ENCODE measurements at regions not wholly inside any gene's neighbourhood (a gene's known extent, or its start where the extent isn't known, plus 50 kb on each side); places are given as distances from the start of the nearest gene placed in this dataset.
"Not testable (repeated sequence)": the region's sequence is repeated elsewhere in the genome, so short reads cannot be mapped to it uniquely, and the experiment has no call there.

DNA sequence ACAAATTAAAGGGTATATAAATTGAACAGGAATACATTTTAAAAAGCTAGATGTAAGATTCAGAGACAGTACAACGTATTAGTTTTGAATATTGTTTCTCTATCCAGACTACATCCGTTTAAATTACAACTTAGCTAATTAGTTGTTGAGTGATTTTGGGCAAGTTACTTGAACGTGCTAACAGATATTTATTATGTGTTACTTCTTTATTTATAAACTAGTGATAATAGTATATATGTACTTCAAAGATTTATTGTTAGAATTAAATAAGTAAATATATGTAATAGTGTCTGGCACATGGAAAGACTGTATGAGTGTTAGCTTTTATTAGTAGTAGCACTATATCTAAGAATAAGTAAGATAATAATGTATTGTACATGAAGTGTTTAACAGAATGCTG is 92.0 kb upstream of the GBE1 start:
- no peaks in the 10 kb centered on the region for H3K27me3 ChIP-seq (ENCODE audit: control insufficient read depth in 5 of 5, insufficient read depth in 4 of 5, low read length in 5 of 5)
- no peak overlapping the region for H3K4me3 ChIP-seq (ENCODE audit: low read depth in 1 of 5, low read length in 5 of 5)
- H3K9me3 ChIP-seq (ENCODE audit: control insufficient read depth in 5 of 5, low read length in 5 of 5), result no peaks in the 10 kb centered on the region
- H3K9ac ChIP-seq (ENCODE audit: low read length in 5 of 5), result no peak overlapping the region
- no peaks in the 10 kb centered on the region for H3K36me3 ChIP-seq (ENCODE audit: control insufficient read depth in 5 of 5, insufficient read depth in 5 of 5, low read length in 5 of 5)
- H3K27ac ChIP-seq (ENCODE audit: low read depth, low read length), result no peak overlapping the region
- no peaks in the 10 kb centered on the region for H3K4me1 ChIP-seq (ENCODE audit: control insufficient read depth in 5 of 5, insufficient read depth in 5 of 5, low read length in 5 of 5)

DNA sequence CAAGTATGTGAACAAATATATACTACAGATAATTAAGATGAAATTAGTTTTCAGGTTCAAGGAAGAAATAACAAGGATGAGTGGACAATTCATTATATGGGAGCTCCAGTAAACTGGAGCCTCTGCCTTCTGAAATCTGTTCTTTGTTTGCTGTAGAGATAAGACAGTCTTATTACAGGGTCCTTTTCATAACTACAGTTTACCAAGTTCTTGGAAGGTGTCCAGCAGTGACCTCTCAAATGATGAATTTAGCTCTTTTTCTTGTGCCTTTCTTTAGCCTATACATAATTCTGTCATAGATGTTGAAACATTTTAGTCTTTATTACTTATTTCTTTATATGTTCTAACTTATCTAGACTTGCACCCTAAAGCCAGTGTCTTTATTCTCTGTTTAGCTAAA is 89.7 kb upstream of the GBE1 start:
- Histone ChIP-seq H3K4me3 (ENCODE audit: low read depth in 1 of 5, low read length in 5 of 5) (no peak overlapping the region), H3K4me1 (ENCODE audit: control insufficient read depth in 5 of 5, insufficient read depth in 5 of 5, low read length in 5 of 5) (no peaks in the 10 kb centered on the region), H3K27ac (ENCODE audit: low read depth, low read length) (no peak overlapping the region), H3K9ac (ENCODE audit: low read length in 5 of 5) (no peak overlapping the region), H3K27me3 (ENCODE audit: control insufficient read depth in 5 of 5, insufficient read depth in 4 of 5, low read length in 5 of 5) (no peaks in the 10 kb centered on the region), H3K9me3 (ENCODE audit: control insufficient read depth in 5 of 5, low read length in 5 of 5) (no peaks in the 10 kb centered on the region), H3K36me3 (ENCODE audit: control insufficient read depth in 5 of 5, insufficient read depth in 5 of 5, low read length in 5 of 5) (no peaks in the 10 kb centered on the region)

DNA sequence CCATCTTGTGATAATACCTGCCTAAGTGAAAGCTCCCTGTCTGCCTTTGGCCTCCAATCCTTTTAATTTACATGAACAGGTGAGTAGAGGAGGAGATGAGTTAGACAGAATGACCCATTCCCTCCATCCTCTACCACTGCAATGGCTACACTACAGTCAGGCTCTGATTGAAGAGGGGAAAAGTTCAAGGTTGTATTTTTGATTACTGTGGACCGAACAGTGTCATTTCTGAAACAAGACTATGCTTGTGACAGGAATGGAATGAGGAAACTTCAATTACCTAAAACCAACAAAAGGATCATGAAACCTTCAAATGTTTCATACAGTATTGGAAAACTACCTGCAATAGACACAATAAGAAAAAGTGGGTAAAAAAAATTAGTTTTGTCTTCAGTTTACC is 85.5 kb upstream of the GBE1 start:
- Histone ChIP-seq H3K36me3 (ENCODE audit: control insufficient read depth in 5 of 5, insufficient read depth in 5 of 5, low read length in 5 of 5) (no peaks in the 10 kb centered on the region), H3K27ac (ENCODE audit: low read depth, low read length) (no peak overlapping the region)

DNA sequence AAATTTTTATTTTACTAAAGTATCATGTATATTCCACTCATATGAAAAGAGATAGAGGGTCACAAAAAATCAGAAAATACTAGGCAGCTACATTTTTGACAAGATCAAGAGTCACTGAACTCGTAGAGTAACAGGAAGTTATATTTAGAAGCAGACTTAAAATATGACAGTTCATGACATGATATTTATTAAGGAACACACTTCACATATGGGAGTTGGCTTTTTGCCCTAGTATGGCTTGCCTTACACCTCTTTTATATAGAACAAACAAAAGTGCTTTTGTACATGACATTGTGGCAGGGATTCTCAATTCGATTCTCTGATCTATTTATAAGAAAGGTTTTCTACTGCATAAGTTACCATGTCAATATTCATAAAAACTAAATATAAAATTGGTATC is 80.1 kb upstream of the GBE1 start:
- no peaks in the 10 kb centered on the region for H3K27me3 ChIP-seq (ENCODE audit: control insufficient read depth in 5 of 5, insufficient read depth in 4 of 5, low read length in 5 of 5)
- H3K36me3 ChIP-seq (ENCODE audit: control insufficient read depth in 5 of 5, insufficient read depth in 5 of 5, low read length in 5 of 5), result no peaks in the 10 kb centered on the region
- H3K4me3 ChIP-seq (ENCODE audit: low read depth in 1 of 5, low read length in 5 of 5), result no peak overlapping the region
- peaks cover 0 to 13% (median 4%) of the 10 kb centered on the region in 5 donors for H3K4me1 ChIP-seq (ENCODE audit: control insufficient read depth in 5 of 5, insufficient read depth in 5 of 5, low read length in 5 of 5)
- no peak overlapping the region for H3K27ac ChIP-seq (ENCODE audit: low read depth, low read length)
- no peaks in the 10 kb centered on the region for H3K9me3 ChIP-seq (ENCODE audit: control insufficient read depth in 5 of 5, low read length in 5 of 5)
- H3K9ac ChIP-seq (ENCODE audit: low read length in 5 of 5), result no peak overlapping the region

More for the DNA sequence above, 85.5 kb upstream of the GBE1 start:
- H3K27me3 ChIP-seq (ENCODE audit: control insufficient read depth in 5 of 5, insufficient read depth in 4 of 5, low read length in 5 of 5), result no peaks in the 10 kb centered on the region
- H3K4me1 ChIP-seq (ENCODE audit: control insufficient read depth in 5 of 5, insufficient read depth in 5 of 5, low read length in 5 of 5), result no peaks in the 10 kb centered on the region
- H3K4me3 ChIP-seq (ENCODE audit: low read depth in 1 of 5, low read length in 5 of 5), result no peak overlapping the region
- H3K9me3 ChIP-seq (ENCODE audit: control insufficient read depth in 5 of 5, low read length in 5 of 5), result no peaks in the 10 kb centered on the region
- no peak overlapping the region for H3K9ac ChIP-seq (ENCODE audit: low read length in 5 of 5)

DNA sequence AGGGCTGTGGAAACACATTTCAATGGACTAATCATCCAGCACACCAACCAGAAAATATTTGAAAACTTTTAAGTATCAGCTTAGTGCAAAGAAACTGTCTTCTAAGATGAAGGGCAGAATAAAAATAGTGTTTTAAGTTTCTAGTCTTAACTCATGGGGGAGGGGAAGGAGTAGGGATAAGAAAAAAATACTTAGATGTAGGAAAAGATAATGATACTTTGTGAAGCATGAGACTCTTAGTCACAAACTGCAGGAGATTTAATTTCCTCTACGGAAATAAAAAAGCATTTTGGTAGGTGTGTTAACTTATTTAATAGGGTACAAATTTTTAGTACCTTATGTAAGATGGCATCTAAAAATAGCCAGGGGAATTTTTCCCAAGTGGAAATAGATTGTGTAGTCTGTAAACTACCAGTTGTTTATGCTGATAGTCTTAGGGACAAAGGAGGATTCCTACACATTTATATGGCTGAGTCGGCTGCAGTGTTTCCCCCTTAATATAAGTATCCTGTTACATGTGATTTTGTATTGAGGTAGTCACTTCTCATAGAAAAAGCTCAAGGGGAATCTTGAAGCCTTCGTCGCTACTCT is 78.2 kb upstream of the GBE1 start:
- Histone ChIP-seq H3K9ac (ENCODE audit: low read length in 5 of 5) (no peak overlapping the region), H3K36me3 (ENCODE audit: control insufficient read depth in 5 of 5, insufficient read depth in 5 of 5, low read length in 5 of 5) (no peaks in the 10 kb centered on the region), H3K9me3 (ENCODE audit: control insufficient read depth in 5 of 5, low read length in 5 of 5) (no peaks in the 10 kb centered on the region), H3K27ac (ENCODE audit: low read depth, low read length) (peak overlapping the region; percentile 14), H3K4me1 (ENCODE audit: control insufficient read depth in 5 of 5, insufficient read depth in 5 of 5, low read length in 5 of 5) (peaks cover 0 to 13% (median 4%) of the 10 kb centered on the region in 5 donors), H3K27me3 (ENCODE audit: control insufficient read depth in 5 of 5, insufficient read depth in 4 of 5, low read length in 5 of 5) (no peaks in the 10 kb centered on the region), H3K4me3 (ENCODE audit: low read depth in 1 of 5, low read length in 5 of 5) (no peak overlapping the region)

DNA sequence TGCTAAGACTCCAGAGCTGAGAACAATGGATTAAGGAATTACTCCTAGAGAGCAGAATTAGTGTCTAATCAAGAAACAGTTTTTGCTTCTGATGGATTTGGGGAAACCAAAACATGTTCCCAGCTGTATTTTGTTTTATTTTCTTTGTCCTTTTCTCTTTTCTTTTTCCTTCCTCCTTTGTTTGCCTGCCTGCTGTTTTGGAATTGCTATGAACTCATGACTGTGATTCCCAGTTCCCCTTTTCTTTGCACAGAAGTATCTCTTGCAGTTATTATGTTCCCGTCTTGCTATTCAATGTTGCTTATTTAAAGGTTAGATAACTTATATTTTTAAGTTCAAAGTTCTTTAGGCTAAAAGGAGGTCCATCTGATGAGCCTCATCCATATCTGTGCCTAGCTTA is 77.0 kb upstream of the GBE1 start:
- H3K27me3 ChIP-seq (ENCODE audit: control insufficient read depth in 5 of 5, insufficient read depth in 4 of 5, low read length in 5 of 5), result no peaks in the 10 kb centered on the region
- peaks cover 0 to 13% (median 4%) of the 10 kb centered on the region in 5 donors for H3K4me1 ChIP-seq (ENCODE audit: control insufficient read depth in 5 of 5, insufficient read depth in 5 of 5, low read length in 5 of 5)
- H3K36me3 ChIP-seq (ENCODE audit: control insufficient read depth in 5 of 5, insufficient read depth in 5 of 5, low read length in 5 of 5), result no peaks in the 10 kb centered on the region
- no peaks in the 10 kb centered on the region for H3K9me3 ChIP-seq (ENCODE audit: control insufficient read depth in 5 of 5, low read length in 5 of 5)
- H3K4me3 ChIP-seq (ENCODE audit: low read depth in 1 of 5, low read length in 5 of 5), result no peak overlapping the region
- H3K9ac ChIP-seq (ENCODE audit: low read length in 5 of 5), result no peak overlapping the region
- no peak overlapping the region for H3K27ac ChIP-seq (ENCODE audit: low read depth, low read length)

DNA sequence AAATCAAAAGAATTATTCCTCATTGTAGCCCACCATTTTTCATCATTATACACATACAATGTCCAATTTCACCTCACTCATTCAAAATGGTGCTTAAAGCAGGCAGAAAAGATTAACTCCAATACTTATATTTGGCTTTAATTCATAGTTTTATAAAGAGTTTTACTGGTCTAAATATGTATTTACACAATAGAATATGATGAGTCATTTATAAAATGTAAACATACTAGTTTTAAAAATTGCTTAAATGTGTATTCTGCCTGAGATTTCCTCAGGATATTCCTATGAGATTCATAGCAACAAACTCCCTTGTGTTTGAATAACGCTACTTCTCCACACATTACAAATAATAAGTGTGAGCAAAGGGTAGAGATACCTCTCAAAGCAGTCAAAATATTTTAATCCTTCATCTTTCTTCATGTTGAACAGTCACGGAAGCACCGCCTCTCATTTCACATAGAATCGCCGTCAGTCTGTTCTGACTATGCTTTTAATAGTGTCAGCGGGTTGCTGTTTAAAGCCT is 75.7 kb upstream of the GBE1 start:
- Histone ChIP-seq H3K9me3 (ENCODE audit: control insufficient read depth in 5 of 5, low read length in 5 of 5) (no peaks in the 10 kb centered on the region), H3K27ac (ENCODE audit: low read depth, low read length) (no peak overlapping the region)

DNA sequence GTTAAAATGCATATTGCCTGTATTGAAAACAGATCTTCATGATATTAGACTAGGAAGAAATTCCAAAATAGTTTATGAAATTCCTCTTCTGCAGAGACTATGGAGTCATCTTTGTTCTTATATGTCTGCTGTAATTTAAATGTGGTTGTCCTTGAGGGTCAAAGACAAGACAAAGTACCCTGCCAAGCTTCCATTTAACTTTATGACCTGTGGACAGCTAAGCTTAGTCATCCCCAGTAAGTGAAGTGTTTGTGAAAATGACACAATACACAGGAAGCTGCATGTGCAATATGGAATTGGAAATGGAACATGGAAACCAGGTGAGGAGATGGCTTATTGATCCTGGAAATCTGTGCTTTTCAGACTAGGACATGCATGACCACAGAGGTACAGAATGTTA is 68.5 kb upstream of the GBE1 start:
- Histone ChIP-seq H3K4me3 (ENCODE audit: low read depth in 1 of 5, low read length in 5 of 5) (no peak overlapping the region), H3K9me3 (ENCODE audit: control insufficient read depth in 5 of 5, low read length in 5 of 5) (no peaks in the 10 kb centered on the region), H3K36me3 (ENCODE audit: control insufficient read depth in 5 of 5, insufficient read depth in 5 of 5, low read length in 5 of 5) (no peaks in the 10 kb centered on the region), H3K27me3 (ENCODE audit: control insufficient read depth in 5 of 5, insufficient read depth in 4 of 5, low read length in 5 of 5) (no peaks in the 10 kb centered on the region), H3K4me1 (ENCODE audit: control insufficient read depth in 5 of 5, insufficient read depth in 5 of 5, low read length in 5 of 5) (no peaks in the 10 kb centered on the region), H3K9ac (ENCODE audit: low read length in 5 of 5) (no peak overlapping the region), H3K27ac (ENCODE audit: low read depth, low read length) (no peak overlapping the region)

More for the DNA sequence above, 75.7 kb upstream of the GBE1 start:
- no peak overlapping the region for H3K9ac ChIP-seq (ENCODE audit: low read length in 5 of 5)
- H3K4me1 ChIP-seq (ENCODE audit: control insufficient read depth in 5 of 5, insufficient read depth in 5 of 5, low read length in 5 of 5), result peaks cover 0 to 13% (median 4%) of the 10 kb centered on the region in 5 donors
- no peaks in the 10 kb centered on the region for H3K36me3 ChIP-seq (ENCODE audit: control insufficient read depth in 5 of 5, insufficient read depth in 5 of 5, low read length in 5 of 5)
- H3K4me3 ChIP-seq (ENCODE audit: low read depth in 1 of 5, low read length in 5 of 5), result no peak overlapping the region
- H3K27me3 ChIP-seq (ENCODE audit: control insufficient read depth in 5 of 5, insufficient read depth in 4 of 5, low read length in 5 of 5), result no peaks in the 10 kb centered on the region

DNA sequence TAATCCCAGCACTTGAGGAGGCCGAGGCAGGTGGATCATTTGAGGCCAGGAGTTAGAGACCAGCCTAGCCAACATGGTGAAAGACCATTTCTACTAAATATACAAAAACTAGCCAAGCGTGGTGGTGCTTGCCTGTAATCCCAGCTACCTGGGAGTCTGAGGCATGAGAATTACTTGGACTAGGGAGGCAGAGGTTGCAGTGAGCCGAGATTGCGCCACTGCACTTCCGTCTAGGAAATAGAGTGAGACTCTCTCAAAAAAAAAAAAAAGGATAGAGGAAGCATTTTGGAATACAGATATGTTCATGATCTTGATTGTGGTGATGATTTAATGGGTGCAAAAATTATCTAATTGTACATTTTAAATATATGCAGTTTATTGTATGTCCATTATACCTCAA is 67.8 kb upstream of the GBE1 start:
- not testable (repeated sequence) for H3K27me3 ChIP-seq (ENCODE audit: control insufficient read depth in 5 of 5, insufficient read depth in 4 of 5, low read length in 5 of 5); H3K9ac ChIP-seq (ENCODE audit: low read length in 5 of 5)

DNA sequence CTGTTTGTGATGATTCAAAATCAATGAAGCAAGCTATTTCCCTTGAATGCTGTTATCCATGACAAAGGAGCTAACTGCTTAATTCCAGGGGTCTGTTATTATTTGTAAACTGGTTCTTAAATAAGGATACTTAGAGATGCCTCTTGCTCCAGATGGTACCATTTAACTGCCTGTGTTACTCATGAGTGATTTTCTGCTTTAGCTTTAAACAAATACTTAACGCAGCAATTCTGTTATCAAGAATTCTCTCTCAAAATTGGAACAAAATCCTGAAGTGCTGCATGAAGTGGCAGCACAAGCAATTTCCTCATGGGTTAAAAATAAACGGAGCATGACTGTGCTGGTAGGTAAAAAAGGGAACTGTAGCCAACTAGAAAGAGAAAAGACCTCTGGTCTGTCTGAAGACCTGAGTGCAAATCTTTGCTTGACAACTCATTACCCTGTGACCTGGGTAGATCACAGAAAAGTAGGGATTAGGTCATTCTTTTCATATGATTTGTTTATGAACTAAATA is 62.5 kb upstream of the GBE1 start:
- no peaks in the 10 kb centered on the region for H3K27me3 ChIP-seq (ENCODE audit: control insufficient read depth in 5 of 5, insufficient read depth in 4 of 5, low read length in 5 of 5)
- no peaks in the 10 kb centered on the region for H3K36me3 ChIP-seq (ENCODE audit: control insufficient read depth in 5 of 5, insufficient read depth in 5 of 5, low read length in 5 of 5)
- peaks cover 0 to 5% (median 0%) of the 10 kb centered on the region in 5 donors for H3K9me3 ChIP-seq (ENCODE audit: control insufficient read depth in 5 of 5, low read length in 5 of 5)
- peaks cover 0 to 6% (median 4%) of the 10 kb centered on the region in 5 donors for H3K4me1 ChIP-seq (ENCODE audit: control insufficient read depth in 5 of 5, insufficient read depth in 5 of 5, low read length in 5 of 5)
- H3K27ac ChIP-seq (ENCODE audit: low read depth, low read length), result no peak overlapping the region
- H3K4me3 ChIP-seq (ENCODE audit: low read depth in 1 of 5, low read length in 5 of 5), result no peak overlapping the region
- H3K9ac ChIP-seq (ENCODE audit: low read length in 5 of 5), result no peak overlapping the region

More for the DNA sequence above, 67.8 kb upstream of the GBE1 start:
- not testable (repeated sequence) for H3K36me3 ChIP-seq (ENCODE audit: control insufficient read depth in 5 of 5, insufficient read depth in 5 of 5, low read length in 5 of 5); H3K9me3 ChIP-seq (ENCODE audit: control insufficient read depth in 5 of 5, low read length in 5 of 5); H3K27ac ChIP-seq (ENCODE audit: low read depth, low read length); H3K4me3 ChIP-seq (ENCODE audit: low read depth in 1 of 5, low read length in 5 of 5); H3K4me1 ChIP-seq (ENCODE audit: control insufficient read depth in 5 of 5, insufficient read depth in 5 of 5, low read length in 5 of 5)

Measured in subcutaneous abdominal adipose tissue (tissue), 5 donors.